Stimulated activated CD4-positive, alpha-beta T cell treated with anti-CD3 and anti-CD28 coated beads, Interleukin-2, amount 100 ng/mL, for 48 hours (primary cell): ENCODE measurements at regions not wholly inside any gene's neighbourhood (a gene's known extent, or its start where the extent isn't known, plus 50 kb on each side); places are given as distances from the start of the nearest gene placed in this dataset.

Experiments
- DNase-seq, 2 donors: peaks; one replicate each; pipeline ENCODE4 v3.0.0-alpha.2; 2020

DNA sequence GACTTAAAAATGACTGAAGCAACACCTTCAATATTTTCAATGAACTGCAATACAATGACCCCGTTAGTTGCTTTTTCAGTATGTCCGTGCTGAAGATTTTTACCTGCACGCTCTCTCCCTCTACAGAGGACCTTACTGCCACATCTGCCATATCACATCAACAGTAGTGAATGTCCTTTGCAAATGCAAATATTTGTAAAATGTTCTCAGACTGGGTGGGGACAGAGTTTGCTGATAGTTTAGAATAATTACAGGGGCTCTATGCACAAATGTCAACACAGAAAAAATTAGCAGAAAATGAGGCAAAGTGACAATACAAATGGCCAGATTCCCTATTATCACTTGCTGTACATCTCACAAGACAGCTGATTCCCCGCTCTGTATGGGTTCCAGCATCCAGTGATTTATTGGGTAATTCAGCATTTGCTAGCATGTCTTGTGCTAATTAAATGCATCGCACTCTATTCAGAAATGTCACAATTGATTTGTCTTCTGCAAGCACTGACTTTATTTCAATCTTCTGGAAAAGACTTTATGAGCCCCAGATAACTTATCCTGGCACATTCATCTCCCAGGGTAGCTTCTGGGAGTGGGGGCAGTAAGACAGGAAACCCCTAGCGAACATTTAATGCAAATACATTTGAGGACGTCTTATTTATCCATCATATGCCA is 69.1 kb upstream of the PTER start:
- DNase-seq: no peak

DNA sequence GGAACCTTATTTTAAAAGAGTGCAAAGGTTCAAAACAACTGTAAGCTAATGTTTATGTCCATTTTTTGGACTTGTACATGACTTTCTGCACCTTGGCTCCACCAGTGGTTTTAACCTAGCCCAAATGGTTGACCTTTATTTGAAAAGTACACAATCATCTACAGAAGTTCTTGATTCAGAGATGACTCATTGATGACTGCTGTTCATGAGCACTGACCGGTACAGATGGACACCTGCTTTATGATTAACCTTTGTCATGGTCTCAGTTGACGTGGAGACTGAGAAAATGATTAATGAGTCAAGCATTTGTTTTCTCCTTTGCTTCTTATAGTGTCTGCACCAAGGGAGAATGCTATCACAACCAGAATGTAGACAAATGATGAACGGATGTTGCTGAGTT is 55.7 kb upstream of the PTER start:
- no peak for DNase-seq

DNA sequence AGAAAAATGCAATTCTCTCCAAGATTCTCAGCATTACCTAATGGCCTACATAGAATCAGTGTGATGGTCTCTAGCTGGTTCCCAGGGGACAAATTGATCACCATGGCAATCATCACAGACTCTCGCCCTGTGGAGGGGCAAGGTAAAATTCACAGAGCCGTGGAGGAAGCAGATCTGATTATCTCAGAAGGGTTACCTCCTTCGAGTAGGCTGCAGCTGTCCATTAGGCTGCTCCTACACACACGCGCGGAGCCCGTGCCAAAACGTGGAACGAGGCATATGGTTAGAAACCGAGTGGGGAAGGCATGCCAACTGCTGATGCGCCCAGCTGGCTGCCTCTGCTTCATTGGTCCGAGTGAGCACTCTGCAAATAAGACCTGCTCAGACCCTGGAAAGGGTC is 52.8 kb upstream of the PTER start:
- no peak for DNase-seq

DNA sequence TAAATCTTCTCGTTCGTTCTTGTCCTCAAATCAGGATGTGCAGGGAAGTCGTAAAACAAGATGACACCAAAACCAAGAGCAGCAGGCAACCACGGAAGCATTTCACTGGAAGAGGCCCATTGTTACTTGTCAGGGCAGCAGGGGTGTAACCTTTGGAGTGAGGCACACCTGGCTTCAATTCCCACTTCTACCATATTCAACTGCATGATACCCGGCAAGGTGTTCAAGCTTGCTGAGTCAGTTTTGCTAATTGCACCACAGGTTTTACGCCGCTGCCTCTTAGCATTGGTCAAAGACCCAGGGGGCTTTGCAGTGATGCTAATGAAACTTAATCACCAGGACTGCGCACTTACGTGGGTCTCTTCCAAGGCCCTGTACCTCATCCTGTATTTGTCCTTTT is 50.0 kb upstream of the PTER start:
- DNase-seq: no peak
